Activated CD4-positive, alpha-beta memory T cell treated with anti-CD3 and anti-CD28 coated beads for 36 hours (primary cell): ENCODE measurements at regions not wholly inside any gene's neighbourhood (a gene's known extent, or its start where the extent isn't known, plus 50 kb on each side); places are given as distances from the start of the nearest gene placed in this dataset.

Source experiments
- CTCF ChIA-PET: fragments of 350-600 bp; sonication (Branson Sonifier 250); formaldehyde crosslinking; loops from one replicate; lab custom pipeline; 2021; ENCODE audit warnings: antibody characterized with exemption, inconsistent platforms; lab: Charles Lee
- POLR2A ChIA-PET: fragments of 350-600 bp; sonication (Branson Sonifier 250); formaldehyde crosslinking; loops from one replicate; lab custom pipeline; 2021; ENCODE audit warnings: antibody characterized with exemption; lab: Charles Lee
- DNase-seq: peaks from one replicate; pipeline ENCODE4 v3.0.0-alpha.2; 2020
- H3K27ac Mint-ChIP-seq: one replicate; pipeline ENCODE4 v1.8.0; 2021; ENCODE audit warnings: mixed read lengths
- H3K27me3 Mint-ChIP-seq: one replicate; pipeline ENCODE4 v1.8.0; 2021; ENCODE audit warnings: mixed read lengths
- H3K36me3 Mint-ChIP-seq: one replicate; pipeline ENCODE4 v1.8.0; 2021; ENCODE audit warnings: mixed read lengths
- H3K4me1 Mint-ChIP-seq: one replicate; pipeline ENCODE4 v1.8.0; 2021; ENCODE audit warnings: low read depth, mixed read lengths
- H3K4me3 Mint-ChIP-seq: one replicate; pipeline ENCODE4 v1.8.0; 2021; ENCODE audit warnings: mild to moderate bottlenecking, mixed read lengths
- H3K9me3 Mint-ChIP-seq: one replicate; pipeline ENCODE4 v1.8.0; 2021; ENCODE audit warnings: mixed read lengths
- intact Hi-C: fragments of 100-400 bp; cut with micrococcal nuclease; formaldehyde crosslinking; loops from one replicate; pipeline ENCODE4 v1.15.1; 2023

GRCh38 chr7:153443032-153443701 lies 609.0 kb upstream of the DPP6 start:
- ChIA-PET CTCF (no interaction called here), POLR2A (no interaction called here)
- Mint-ChIP-seq H3K4me1 (no peaks in the 10 kb centered on the region), H3K27me3 (peaks cover 2% of the 10 kb centered on the region), H3K27ac (no peak overlapping the region), H3K4me3 (no peak overlapping the region), H3K36me3 (no peaks in the 10 kb centered on the region), H3K9me3 (no peaks in the 10 kb centered on the region)
- intact Hi-C loops = no loop called here
- no peak for DNase-seq

- H3K27ac Mint-ChIP-seq = no peak overlapping the region
- ChIA-PET POLR2A (no interaction called here), CTCF (no interaction called here)
- H3K36me3 Mint-ChIP-seq = no peaks in the 10 kb centered on the region
- H3K9me3 Mint-ChIP-seq = no peaks in the 10 kb centered on the region
- intact Hi-C loops = no loop called here
- peaks cover 2% of the 10 kb centered on the region for H3K27me3 Mint-ChIP-seq
- H3K4me1 Mint-ChIP-seq = no peaks in the 10 kb centered on the region
- DNase-seq = no peak
- no peak overlapping the region for H3K4me3 Mint-ChIP-seq
Observed at GRCh38 chr7:153444641-153445040, 607.6 kb upstream of the DPP6 start.

- no peaks in the 10 kb centered on the region for H3K36me3 Mint-ChIP-seq
- no peaks in the 10 kb centered on the region for H3K4me1 Mint-ChIP-seq
- H3K27me3 Mint-ChIP-seq = peaks cover 2% of the 10 kb centered on the region
- H3K9me3 Mint-ChIP-seq = no peaks in the 10 kb centered on the region
- no peak overlapping the region for H3K27ac Mint-ChIP-seq
- no peak for DNase-seq
- no peak overlapping the region for H3K4me3 Mint-ChIP-seq
- intact Hi-C loops = no loop called here
- POLR2A ChIA-PET = no interaction called here
- CTCF ChIA-PET = no interaction called here
Observed at GRCh38 chr7:153445641-153446040, 606.6 kb upstream of the DPP6 start.

DNA sequence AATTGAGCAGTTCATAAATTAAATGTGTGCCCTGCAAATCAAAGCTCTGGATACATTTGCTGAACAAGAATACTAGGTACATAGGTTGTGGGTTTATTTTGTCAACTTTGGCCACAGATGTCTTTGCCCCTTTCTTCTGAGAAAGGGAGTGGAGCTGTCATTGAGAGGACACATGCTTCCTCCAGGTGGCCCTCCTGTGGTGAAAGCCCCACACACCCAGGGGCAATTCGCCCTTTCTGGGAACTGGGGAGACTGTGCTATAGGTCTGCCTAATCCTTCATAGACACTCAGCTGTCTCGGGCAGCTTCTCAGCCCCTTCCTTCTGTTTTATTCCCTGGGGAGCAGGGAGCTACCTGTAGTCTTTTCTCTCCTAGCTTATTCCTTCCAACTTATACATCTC lies 605.7 kb upstream of the DPP6 start:
- Mint-ChIP-seq H3K9me3 (no peaks in the 10 kb centered on the region), H3K27ac (no peak overlapping the region), H3K4me1 (no peaks in the 10 kb centered on the region), H3K27me3 (no peaks in the 10 kb centered on the region), H3K4me3 (no peak overlapping the region), H3K36me3 (no peaks in the 10 kb centered on the region)
- POLR2A ChIA-PET = no interaction called here
- intact Hi-C loops = no loop called here
- DNase-seq = no peak
- CTCF ChIA-PET = no interaction called here

- Mint-ChIP-seq H3K36me3 (no peaks in the 10 kb centered on the region), H3K4me3 (no peak overlapping the region), H3K4me1 (no peaks in the 10 kb centered on the region), H3K9me3 (no peaks in the 10 kb centered on the region), H3K27ac (no peak overlapping the region), H3K27me3 (no peaks in the 10 kb centered on the region)
- ChIA-PET POLR2A (no interaction called here), CTCF (no interaction called here)
- intact Hi-C loops = no loop called here
- DNase-seq = no peak
Observed at GRCh38 chr7:153447011-153447410, 605.2 kb upstream of the DPP6 start.

DNA sequence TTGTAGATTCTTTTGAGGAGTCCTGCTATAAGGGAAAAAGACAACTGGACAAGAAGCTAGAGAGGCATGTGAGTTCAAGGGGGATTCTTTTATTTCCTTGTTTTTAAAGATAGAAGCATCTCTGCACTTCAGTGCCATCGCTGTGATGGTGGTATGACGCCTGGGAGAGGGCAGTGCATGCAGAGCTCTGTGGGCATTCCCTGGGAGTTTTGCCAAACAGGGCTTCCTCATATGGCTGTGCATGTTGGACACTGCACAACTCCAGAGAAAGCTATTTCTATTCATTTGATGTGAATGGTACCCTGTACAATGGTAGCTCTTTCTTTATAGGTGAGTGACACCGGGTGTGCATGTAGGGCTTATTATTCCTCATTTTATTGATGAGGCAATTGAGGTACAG lies 599.5 kb upstream of the DPP6 start:
- no peaks in the 10 kb centered on the region for H3K36me3 Mint-ChIP-seq
- ChIA-PET POLR2A (no interaction called here), CTCF (no interaction called here)
- H3K4me3 Mint-ChIP-seq = no peak overlapping the region
- no peaks in the 10 kb centered on the region for H3K9me3 Mint-ChIP-seq
- H3K27me3 Mint-ChIP-seq = no peaks in the 10 kb centered on the region
- H3K27ac Mint-ChIP-seq = no peak overlapping the region
- no peaks in the 10 kb centered on the region for H3K4me1 Mint-ChIP-seq
- no peak for DNase-seq
- intact Hi-C loops = no loop called here

- no peak for DNase-seq
- CTCF ChIA-PET = interaction anchor here (0.7 kb wide), 1 partner anchor 161 kb away, joined by 3 read pairs; no protein-coding TSS in a partner anchor
Observed at GRCh38 chr7:153454306-153454705, 597.9 kb upstream of the DPP6 start.

GRCh38 chr7:153457746-153458145 lies 594.5 kb upstream of the DPP6 start:
- no peaks in the 10 kb centered on the region for H3K4me1 Mint-ChIP-seq
- intact Hi-C loops = no loop called here
- no peak for DNase-seq
- no peak overlapping the region for H3K27ac Mint-ChIP-seq
- CTCF ChIA-PET = no interaction called here
- peaks cover 12% of the 10 kb centered on the region for H3K9me3 Mint-ChIP-seq
- POLR2A ChIA-PET = interaction anchor here (0.6 kb wide), 1 partner anchor 103 kb away, joined by 4 read pairs; no protein-coding TSS in a partner anchor
- H3K27me3 Mint-ChIP-seq = no peaks in the 10 kb centered on the region
- H3K36me3 Mint-ChIP-seq = no peaks in the 10 kb centered on the region
- H3K4me3 Mint-ChIP-seq = no peak overlapping the region

More at GRCh38 chr7:153454306-153454705, 597.9 kb upstream of the DPP6 start:
- POLR2A ChIA-PET = no interaction called here
- intact Hi-C loops = no loop called here
- Mint-ChIP-seq H3K27me3 (no peaks in the 10 kb centered on the region), H3K27ac (no peak overlapping the region), H3K4me3 (no peak overlapping the region), H3K9me3 (no peaks in the 10 kb centered on the region), H3K36me3 (no peaks in the 10 kb centered on the region), H3K4me1 (no peaks in the 10 kb centered on the region)

DNA sequence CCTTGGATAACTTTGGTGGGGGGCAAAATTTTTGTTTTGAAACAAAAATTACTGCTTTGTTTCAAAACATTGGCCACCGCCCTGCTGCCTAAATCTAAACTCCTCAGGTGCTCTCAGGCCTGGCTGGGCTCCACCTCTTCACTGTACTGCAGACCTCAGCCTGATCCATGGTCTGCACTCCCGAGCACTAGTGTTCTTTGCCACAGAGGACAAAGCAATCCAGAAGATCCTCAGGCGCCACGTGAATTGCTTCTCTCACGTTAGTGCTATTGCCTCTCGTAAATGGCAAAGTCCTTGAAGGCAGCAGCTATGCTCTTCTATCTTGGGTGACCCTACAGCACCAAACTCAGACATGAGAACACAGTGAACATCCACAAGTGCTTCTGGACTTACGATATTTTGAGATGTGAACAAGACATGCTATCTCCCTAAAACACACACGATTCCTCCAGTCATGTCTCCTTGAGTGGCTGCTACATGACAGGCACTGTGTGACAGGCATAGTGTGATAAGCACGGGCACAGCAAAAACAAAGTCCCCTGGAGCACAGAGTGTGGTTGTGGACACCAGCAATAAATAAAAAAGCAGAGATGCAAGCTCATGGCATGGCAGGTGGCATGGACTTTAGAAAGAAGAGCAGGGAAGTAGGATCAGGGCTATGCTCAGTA lies 582.1 kb upstream of the DPP6 start:
- Mint-ChIP-seq H3K4me3 (no peak overlapping the region), H3K4me1 (no peaks in the 10 kb centered on the region), H3K36me3 (no peaks in the 10 kb centered on the region), H3K27ac (no peak overlapping the region), H3K9me3 (no peaks in the 10 kb centered on the region), H3K27me3 (no peaks in the 10 kb centered on the region)
- POLR2A ChIA-PET = no interaction called here
- DNase-seq = no peak
- CTCF ChIA-PET = no interaction called here
- intact Hi-C loops = no loop called here

DNA sequence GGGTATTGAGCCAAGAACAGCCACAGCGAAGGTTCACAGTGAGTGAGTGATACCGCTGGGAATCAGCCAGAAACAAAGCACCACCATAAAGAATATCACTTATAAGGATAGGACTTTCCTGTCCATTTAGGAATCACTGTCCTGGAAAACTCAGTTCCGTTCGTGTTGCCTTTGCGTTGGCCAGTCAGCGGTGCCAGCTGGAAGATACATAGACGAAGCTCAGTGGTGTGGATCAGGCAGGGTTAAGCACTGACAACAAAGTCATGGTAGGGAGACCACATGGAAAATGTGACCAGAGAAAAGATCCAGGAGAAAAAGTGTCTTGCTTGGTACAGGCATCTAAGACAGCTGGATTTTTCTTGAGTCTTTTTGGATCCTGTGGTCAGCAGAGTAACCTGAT lies 579.7 kb upstream of the DPP6 start:
- CTCF ChIA-PET = no interaction called here
- intact Hi-C loops = no loop called here
- Mint-ChIP-seq H3K27ac (no peak overlapping the region), H3K36me3 (no peaks in the 10 kb centered on the region), H3K4me3 (no peak overlapping the region), H3K9me3 (no peaks in the 10 kb centered on the region), H3K4me1 (no peaks in the 10 kb centered on the region), H3K27me3 (no peaks in the 10 kb centered on the region)
- POLR2A ChIA-PET = no interaction called here
- no peak for DNase-seq

DNA sequence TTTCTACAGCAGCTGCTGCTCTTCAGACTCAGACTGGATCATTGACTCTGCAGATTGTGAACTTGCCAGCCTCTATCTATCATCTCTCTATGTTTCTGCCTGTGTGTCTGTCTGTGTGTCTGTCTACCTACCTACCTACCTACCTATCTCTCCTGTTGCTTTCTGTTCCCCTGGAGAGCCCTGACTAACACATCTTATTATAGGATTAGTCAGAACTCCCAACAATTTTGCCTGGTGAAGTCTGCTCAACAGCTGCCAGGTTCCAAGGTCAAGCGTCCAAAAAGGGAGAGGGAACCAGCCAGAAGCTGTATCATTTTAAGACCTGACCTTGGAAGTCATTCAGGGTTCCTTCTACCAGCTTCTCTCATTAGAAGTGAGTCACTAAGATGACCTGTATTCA lies 579.0 kb upstream of the DPP6 start:
- H3K9me3 Mint-ChIP-seq = peaks cover 2% of the 10 kb centered on the region
- ChIA-PET POLR2A (no interaction called here), CTCF (no interaction called here)
- H3K36me3 Mint-ChIP-seq = no peaks in the 10 kb centered on the region
- intact Hi-C loops = no loop called here
- no peak for DNase-seq
- no peak overlapping the region for H3K4me3 Mint-ChIP-seq
- H3K4me1 Mint-ChIP-seq = no peaks in the 10 kb centered on the region
- no peak overlapping the region for H3K27ac Mint-ChIP-seq
- H3K27me3 Mint-ChIP-seq = no peaks in the 10 kb centered on the region

DNA sequence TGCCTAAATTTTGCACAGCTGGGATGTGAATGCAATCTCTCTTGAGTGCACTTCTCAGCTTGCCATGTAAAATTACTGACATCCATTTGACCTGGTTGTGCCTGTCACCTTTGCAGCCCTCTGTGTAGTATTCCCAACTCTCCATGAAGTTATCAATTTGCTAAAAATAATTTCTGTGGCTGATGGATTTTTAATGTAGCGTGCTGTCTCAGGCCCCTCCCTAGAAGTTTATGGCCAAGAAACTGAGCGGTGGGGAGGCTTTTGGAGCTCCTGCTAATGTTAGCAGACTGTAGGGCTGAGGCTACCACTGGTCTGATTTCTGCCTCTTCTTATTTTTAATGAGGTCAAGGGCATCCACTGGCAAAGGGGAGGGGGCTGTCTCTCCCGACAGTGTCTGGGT lies 577.0 kb upstream of the DPP6 start:
- no peak overlapping the region for H3K4me3 Mint-ChIP-seq
- no peak for DNase-seq
- no peaks in the 10 kb centered on the region for H3K36me3 Mint-ChIP-seq
- CTCF ChIA-PET = interaction anchor here (0.6 kb wide), 1 partner anchor 16 kb away, joined by 4 read pairs; no protein-coding TSS in a partner anchor
- H3K27me3 Mint-ChIP-seq = no peaks in the 10 kb centered on the region
- intact Hi-C loops = no loop called here
- no peak overlapping the region for H3K27ac Mint-ChIP-seq
- H3K4me1 Mint-ChIP-seq = no peaks in the 10 kb centered on the region
- H3K9me3 Mint-ChIP-seq = peaks cover 3% of the 10 kb centered on the region
- POLR2A ChIA-PET = no interaction called here

DNA sequence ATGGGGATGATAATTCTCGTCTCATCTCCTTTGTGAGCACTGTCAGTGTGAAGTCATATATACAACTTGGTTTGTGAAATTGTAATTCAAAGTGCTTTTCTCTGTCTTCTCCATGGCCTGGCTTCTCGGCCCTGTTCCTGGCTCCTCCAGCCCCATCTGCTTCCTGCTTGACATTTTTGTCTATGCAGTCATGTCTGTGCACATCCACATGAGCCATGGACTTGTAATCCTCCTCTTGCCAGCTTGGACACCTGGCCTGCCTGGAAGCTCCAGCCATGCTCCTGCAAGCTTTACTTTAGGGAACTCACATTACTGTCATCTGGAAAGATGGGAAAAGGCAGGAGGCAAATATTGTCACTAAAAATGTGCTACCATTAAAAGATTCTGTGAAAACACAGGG lies 576.0 kb upstream of the DPP6 start:
- ChIA-PET CTCF (no interaction called here), POLR2A (no interaction called here)
- no peaks in the 10 kb centered on the region for H3K27me3 Mint-ChIP-seq
- H3K36me3 Mint-ChIP-seq = no peaks in the 10 kb centered on the region
- peaks cover 6% of the 10 kb centered on the region for H3K9me3 Mint-ChIP-seq
- H3K4me1 Mint-ChIP-seq = no peaks in the 10 kb centered on the region
- no peak overlapping the region for H3K27ac Mint-ChIP-seq
- intact Hi-C loops = no loop called here
- no peak overlapping the region for H3K4me3 Mint-ChIP-seq
- DNase-seq = no peak
